H9 (cell line): ENCODE measurements at regions not wholly inside any gene's neighbourhood (a gene's known extent, or its start where the extent isn't known, plus 50 kb on each side); places are given as distances from the start of the nearest gene placed in this dataset.

Experiments
- DNase-seq: peaks from one replicate; pipeline ENCODE4 v3.0.0-alpha.2; 2017
- H2AFZ ChIP-seq: one replicate; pipeline ENCODE4 v1.6.1; 2013; ENCODE audit warnings: mild to moderate bottlenecking, low read length, control low read depth, moderate library complexity
- H2AK5ac ChIP-seq: 2 replicates; pipeline ENCODE4 v1.6.1; 2013; ENCODE audit warnings: low read length, control low read depth, mixed read lengths; ENCODE audit not compliant: insufficient read length
- H2BK120ac ChIP-seq: one replicate; pipeline ENCODE4 v1.6.1; 2013; ENCODE audit warnings: low read depth, mild to moderate bottlenecking, low read length, control low read depth, inconsistent platforms; ENCODE audit not compliant: poor library complexity, severe bottlenecking
- H2BK12ac ChIP-seq: 2 replicates; pipeline ENCODE4 v1.6.1; 2013; ENCODE audit warnings: low read length, control low read depth, mixed read lengths, low read depth; ENCODE audit not compliant: insufficient read length
- H2BK15ac ChIP-seq: 2 replicates; pipeline ENCODE4 v1.6.1; 2013; ENCODE audit warnings: low read depth, low read length, control low read depth
- H2BK20ac ChIP-seq: one replicate; pipeline ENCODE4 v1.6.1; 2013; ENCODE audit warnings: low read depth, mild to moderate bottlenecking, low read length, control low read depth, inconsistent platforms; ENCODE audit not compliant: poor library complexity, severe bottlenecking
- H2BK5ac ChIP-seq: 2 replicates; pipeline ENCODE4 v1.6.1; 2013; ENCODE audit warnings: low read length, control low read depth, mixed read lengths; ENCODE audit not compliant: insufficient read length
- H3K14ac ChIP-seq: 2 replicates; pipeline ENCODE4 v1.6.1; 2013; ENCODE audit warnings: low read length, control low read depth; ENCODE audit not compliant: insufficient read depth
- H3K18ac ChIP-seq: 2 replicates; pipeline ENCODE4 v1.6.1; 2013; ENCODE audit warnings: low read depth, mild to moderate bottlenecking, mixed read lengths, low read length, control low read depth; ENCODE audit not compliant: insufficient read length
- H3K23ac ChIP-seq: 2 replicates; pipeline ENCODE4 v1.6.1; 2013; ENCODE audit warnings: low read length, control low read depth, mixed read lengths, low read depth; ENCODE audit not compliant: insufficient read length
- H3K23me2 ChIP-seq: 2 replicates; pipeline ENCODE4 v1.6.1; 2013; ENCODE audit warnings: low read depth, mild to moderate bottlenecking, mixed read lengths, low read length, control low read depth; ENCODE audit not compliant: insufficient read length, poor library complexity, severe bottlenecking
- H3K27ac ChIP-seq: 2 replicates; pipeline ENCODE4 v1.5.1; 2013; ENCODE audit warnings: low read length, control low read depth, mixed read lengths, low read depth; ENCODE audit not compliant: insufficient read length
- H3K27me3 ChIP-seq: 2 replicates; pipeline ENCODE4 v1.6.1; 2013; ENCODE audit warnings: low read length, control low read depth, inconsistent platforms; ENCODE audit not compliant: insufficient read depth
- H3K4ac ChIP-seq: 2 replicates; pipeline ENCODE4 v1.6.1; 2013; ENCODE audit warnings: low read depth, mild to moderate bottlenecking, control low read depth, inconsistent platforms, low read length, moderate library complexity
- H3K4me1 ChIP-seq: 2 replicates; pipeline ENCODE4 v1.6.1; 2013; ENCODE audit warnings: low read length, control low read depth, inconsistent platforms; ENCODE audit not compliant: insufficient read depth
- H3K4me2 ChIP-seq: 2 replicates; pipeline ENCODE4 v1.6.1; 2013; ENCODE audit warnings: low read length, control low read depth, mixed read lengths; ENCODE audit not compliant: insufficient read length, insufficient read depth
- H3K56ac ChIP-seq: 2 replicates; pipeline ENCODE4 v1.6.1; 2013; ENCODE audit warnings: low read depth, mild to moderate bottlenecking, mixed read lengths, low read length, control low read depth; ENCODE audit not compliant: insufficient read length
- H3K79me1 ChIP-seq: 2 replicates; pipeline ENCODE4 v1.6.1; 2013; ENCODE audit warnings: low read depth, mild to moderate bottlenecking, moderate library complexity, low read length, control low read depth, inconsistent platforms; ENCODE audit not compliant: insufficient read depth, poor library complexity, severe bottlenecking
- H3K79me2 ChIP-seq: 2 replicates; pipeline ENCODE4 v1.6.1; 2013; ENCODE audit warnings: low read length, control low read depth, inconsistent platforms; ENCODE audit not compliant: insufficient read depth
- H3K9ac ChIP-seq: 2 replicates; pipeline ENCODE4 v1.6.1; 2013; ENCODE audit warnings: low read length, control low read depth, mixed read lengths; ENCODE audit not compliant: insufficient read length; ENCODE audit errors: extremely low read depth
- H3K9me3 ChIP-seq: one replicate; pipeline ENCODE4 v1.6.1; 2013; ENCODE audit warnings: low read depth, low read length, inconsistent platforms; ENCODE audit not compliant: control insufficient read depth
- H3T11ph ChIP-seq: one replicate; pipeline ENCODE4 v1.6.1; 2013; ENCODE audit warnings: mild to moderate bottlenecking, low read length, control low read depth, inconsistent platforms
- H4K20me1 ChIP-seq: one replicate; pipeline ENCODE4 v1.6.1; 2013; ENCODE audit not compliant: control insufficient read depth, insufficient read length, insufficient read depth
- H4K5ac ChIP-seq: 2 replicates; pipeline ENCODE4 v1.6.1; 2013; ENCODE audit warnings: low read depth, mild to moderate bottlenecking, mixed read lengths, low read length, control low read depth; ENCODE audit not compliant: insufficient read length
- H4K8ac ChIP-seq: replicated peaks from 2 replicates; pipeline ENCODE4 v1.6.1; 2013; ENCODE audit warnings: low read length, control low read depth, mixed read lengths, low read depth; ENCODE audit not compliant: insufficient read length
- H4K91ac ChIP-seq: 2 replicates; pipeline ENCODE4 v1.6.1; 2013; ENCODE audit warnings: low read depth, mild to moderate bottlenecking, moderate library complexity, mixed read lengths, low read length, control low read depth; ENCODE audit not compliant: insufficient read length
- H3K27ac Mint-ChIP-seq, 3 experiments: 2 replicates in 2 of 3; 3 replicates in 1 of 3; pipeline ENCODE4 v1.8.0; 2020 to 2021; ENCODE audit warnings: mixed read lengths in 3 of 3, mild to moderate bottlenecking in 1 of 3, moderate library complexity in 1 of 3
- H3K27me3 Mint-ChIP-seq: 2 replicates; pipeline ENCODE4 v1.8.0; 2021; ENCODE audit warnings: low read depth, mild to moderate bottlenecking, moderate library complexity, mixed read lengths
- H3K36me3 Mint-ChIP-seq, 3 experiments: 2 replicates in 2 of 3; 3 replicates in 1 of 3; pipeline ENCODE4 v1.8.0; 2020 to 2021; ENCODE audit warnings: low read depth in 3 of 3, mixed read lengths in 3 of 3; ENCODE audit not compliant: insufficient read depth in 1 of 3
- H3K4me1 Mint-ChIP-seq, 2 experiments: 2 replicates each; pipeline ENCODE4 v1.8.0; 2020; ENCODE audit warnings: mixed read lengths in 2 of 2
- H3K4me3 Mint-ChIP-seq, 2 experiments: 2 replicates in 1 of 2; 3 replicates in 1 of 2; pipeline ENCODE4 v1.8.0; 2020 to 2021; ENCODE audit warnings: mild to moderate bottlenecking in 2 of 2, mixed read lengths in 2 of 2, moderate library complexity in 1 of 2
- H3K9me3 Mint-ChIP-seq, 2 experiments: 2 replicates in 1 of 2; 3 replicates in 1 of 2; pipeline ENCODE4 v1.8.0; 2020; ENCODE audit warnings: mild to moderate bottlenecking in 2 of 2, mixed read lengths in 2 of 2, moderate library complexity in 1 of 2
- CTCF ChIP-seq: fragments of 200-600 bp; sonication (generic); conservative IDR thresholded peaks from 3 replicates; pipeline ENCODE4 v1.8.0; 2021; ENCODE audit warnings: antibody characterized with exemption, mild to moderate bottlenecking

- Histone ChIP-seq H2BK120ac (no peak overlapping the region), H2BK5ac (no peak overlapping the region), H2BK20ac (no peak overlapping the region), H2BK12ac (no peak overlapping the region), H3K14ac (no peak overlapping the region), H3K27me3 (no peaks in the 10 kb centered on the region), H4K91ac (no peak overlapping the region), H3K4me1 (no peaks in the 10 kb centered on the region), H2AK5ac (no peak overlapping the region), H3K56ac (no peak overlapping the region), H4K5ac (no peak overlapping the region), H3K9me3 (no peaks in the 10 kb centered on the region), H3K79me1 (no peaks in the 10 kb centered on the region), H4K8ac (no peak overlapping the region), H3K4ac (no peak overlapping the region), H3K18ac (no peak overlapping the region), H3K27ac (no peak overlapping the region), H3K79me2 (no peaks in the 10 kb centered on the region), H2BK15ac (no peak overlapping the region), H3K23ac (no peak overlapping the region), H2AFZ (no peak overlapping the region), H4K20me1 (no peaks in the 10 kb centered on the region), H3T11ph (no peak overlapping the region), H3K4me2 (no peak overlapping the region), H3K9ac (no peak overlapping the region), H3K23me2 (no peaks in the 10 kb centered on the region)
- no peak for TF ChIP-seq CTCF
- Mint-ChIP-seq H3K9me3 (peaks cover 0 to 2% of the 10 kb centered on the region in 2 experiments; a peak in 1 of 5 replicates), H3K36me3 (no peaks in the 10 kb centered on the region), H3K4me1 (no peaks in the 10 kb centered on the region), H3K4me3 (no peak overlapping the region), H3K27ac (no peak overlapping the region), H3K27me3 (no peaks in the 10 kb centered on the region)
- DNase-seq = no peak
Measured at GRCh38 chr1:169024255-169024654, 82.2 kb upstream of the ATP1B1 start.
